GM12878 (cell line): ENCODE measurements at regions not wholly inside any gene's neighbourhood (a gene's known extent, or its start where the extent isn't known, plus 50 kb on each side); places are given as distances from the start of the nearest gene placed in this dataset.

ENCODE experiments used
- ATAC-seq: fragments of 200-7000 bp; cut with Tn5 transposase; 3 replicates; pipeline ENCODE4 v1.9.1; 2020; ENCODE audit warnings: mild to moderate bottlenecking, moderate library complexity
- BruUV-seq: library from RNA; stranded (reverse); fragments of 400-500 nt; replicated peaks from 2 replicates; lab custom pipeline; 2021; lab: Mats Ljungman, UMichigan
- CTCF ChIA-PET: fragments of 300-600 bp; sonication (Branson Sonifier 250); formaldehyde crosslinking; extraction: SDS; loops from one replicate; lab custom pipeline; 2021; ENCODE audit warnings: inconsistent platforms; lab: Yijun Ruan, JAX
- POLR2A ChIA-PET: fragments of 350-600 bp; formaldehyde crosslinking; extraction: SDS; loops from one replicate; lab custom pipeline; 2021; ENCODE audit warnings: inconsistent platforms; lab: Charles Lee
- RAD21 ChIA-PET: fragments of 300-600 bp; sonication (Branson Sonifier 250); formaldehyde crosslinking; loops from one replicate; lab custom pipeline; 2023; ENCODE audit warnings: antibody characterized with exemption; ENCODE audit not compliant: unreplicated experiment; lab: Charles Lee
- SMC1A ChIA-PET: fragments of 300-600 bp; sonication (Branson Sonifier 250); formaldehyde crosslinking; loops from one replicate; lab custom pipeline; 2023; ENCODE audit not compliant: unreplicated experiment, uncharacterized antibody; lab: Charles Lee
- DNase-seq: peaks from one replicate; pipeline ENCODE4 v3.0.0-alpha.2; 2011; ENCODE audit warnings: low read depth, low spot score
- FAIRE-seq: peaks from 3 replicates; lab custom pipeline; 2011; peaks lifted over from hg19 to GRCh38; lab: Jason Lieb, UNC
- H2AFZ ChIP-seq: 2 replicates; pipeline ENCODE4 v1.6.0; 2011; ENCODE audit warnings: low read depth, low read length, control low read depth; ENCODE audit not compliant: control insufficient read depth
- H3K27ac ChIP-seq: 2 replicates; pipeline ENCODE4 v1.5.1; 2011; ENCODE audit warnings: control low read depth; ENCODE audit not compliant: control insufficient read depth, insufficient read depth
- H3K27me3 ChIP-seq, 2 experiments: replicated peaks in 1 of 2; 2 replicates each; pipeline versions ENCODE4 v1.6.0 to v1.6.1; 2011; ENCODE audit warnings: low read length in 1 of 2; ENCODE audit not compliant: control insufficient read depth in 2 of 2, insufficient read depth in 2 of 2
- H3K36me3 ChIP-seq, 2 experiments: 2 replicates each; pipeline ENCODE4 v1.5.1; 2011; ENCODE audit warnings: low read length in 1 of 2; ENCODE audit not compliant: control insufficient read depth in 2 of 2, insufficient read depth in 2 of 2
- H3K4me1 ChIP-seq: 2 replicates; pipeline ENCODE4 v1.6.1; 2011; ENCODE audit warnings: mild to moderate bottlenecking, low read length, moderate library complexity, mixed read lengths; ENCODE audit not compliant: control insufficient read depth, insufficient read depth
- H3K4me2 ChIP-seq: 2 replicates; pipeline ENCODE4 v1.6.0; 2011; ENCODE audit warnings: control low read depth; ENCODE audit not compliant: control insufficient read depth, insufficient read depth
- H3K4me3 ChIP-seq: fragments of 200-600 bp; sonication (generic); 2 replicates; pipeline ENCODE4 v1.5.1; 2016
- H3K79me2 ChIP-seq: 2 replicates; pipeline ENCODE4 v1.6.0; 2011; ENCODE audit warnings: low read length; ENCODE audit not compliant: control insufficient read depth, insufficient read depth
- H3K9ac ChIP-seq: 2 replicates; pipeline ENCODE4 v1.8.0; 2011; ENCODE audit warnings: low read length, control low read depth, mixed read lengths; ENCODE audit not compliant: control insufficient read depth, insufficient read depth
- H3K9me3 ChIP-seq: replicated peaks from 3 replicates; pipeline ENCODE4 v1.5.1; 2011; ENCODE audit warnings: mild to moderate bottlenecking, low read length; ENCODE audit not compliant: control insufficient read depth, insufficient read depth
- H4K20me1 ChIP-seq: 2 replicates; pipeline ENCODE4 v1.6.0; 2011; ENCODE audit not compliant: control insufficient read depth, insufficient read depth
- GABPA ChIP-seq: IDR thresholded peaks from 2 replicates; pipeline ENCODE4 v1.6.1; 2014; ENCODE audit warnings: antibody characterized with exemption, low read depth, mild to moderate bottlenecking, inconsistent platforms
- HDAC2 ChIP-seq: fragments of 200-600 bp; sonication (generic); IDR thresholded peaks from 2 replicates; pipeline ENCODE4 v1.6.1; 2017
- NRF1 ChIP-seq: conservative IDR thresholded peaks from 2 replicates; pipeline ENCODE4 v1.6.1; 2011; ENCODE audit warnings: mild to moderate bottlenecking, low read depth, low read length, improper control_type of control experiment
- POLR2AphosphoS2 ChIP-seq: IDR thresholded peaks from 2 replicates; pipeline ENCODE4 v1.6.1; 2011; ENCODE audit warnings: low read depth, mild to moderate bottlenecking, low read length, improper control_type of control experiment, moderate library complexity
- WGBS: methylation state at CpG from one replicate; pipeline ENCODE4 v1.1.6; 2016; ENCODE audit warnings: low lambda C conversion rate; ENCODE audit not compliant: insufficient replicate concordance, insufficient coverage; ENCODE audit errors: missing lambda C conversion rate; 5-methylcytosine and 5-hydroxymethylcytosine counted together
- in situ Hi-C: fragments of 300-500 bp; cut with MboI; formaldehyde crosslinking; loops from 9 replicates; pipeline ENCODE4 v1.14.3; 2018; ENCODE audit warnings: mixed read lengths
- intact Hi-C: fragments of 100-400 bp; cut with micrococcal nuclease; formaldehyde crosslinking; loops from one replicate; pipeline ENCODE4 v1.14.2; 2022; ENCODE audit not compliant: unreplicated experiment

DNA sequence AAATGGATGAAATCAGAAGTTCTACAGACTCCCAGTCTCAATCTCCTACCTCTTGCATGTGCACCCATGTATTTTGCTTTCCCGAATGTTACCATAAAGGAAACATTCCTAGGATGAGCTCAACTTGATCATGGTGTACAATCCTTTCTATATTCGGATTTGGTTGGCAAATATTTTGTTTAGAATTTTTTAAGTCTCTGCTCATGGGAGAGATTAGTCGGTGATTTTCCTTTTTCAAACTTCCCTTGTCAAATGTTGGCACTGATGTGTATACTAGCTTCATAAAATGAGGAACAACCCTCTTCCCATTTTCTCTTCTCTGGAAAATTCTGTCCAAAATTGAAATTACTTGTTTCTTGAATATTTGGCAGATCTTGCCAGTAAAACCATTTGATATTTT lies 317.6 kb upstream of the RASGRP1 start:
- H3K27ac ChIP-seq, result no peak overlapping the region
- no peak for ATAC-seq
- no peak overlapping the region for H3K9ac ChIP-seq
- CTCF ChIA-PET, result no interaction called here
- no peaks in the 10 kb centered on the region for H3K4me1 ChIP-seq
- no peaks in the 10 kb centered on the region for H3K79me2 ChIP-seq
- no peaks in the 10 kb centered on the region for H3K9me3 ChIP-seq
- H3K36me3 ChIP-seq, result no peaks in the 10 kb centered on the region
- H4K20me1 ChIP-seq, result no peaks in the 10 kb centered on the region
- POLR2A ChIA-PET, result no interaction called here
- in situ Hi-C loops (no loop called here), intact Hi-C loops (no loop called here)
- H3K27me3 ChIP-seq, result no peaks in the 10 kb centered on the region
- RAD21 ChIA-PET, result no interaction called here
- no peak for DNase-seq
- no TSS peak for BruUV-seq
- no peak overlapping the region for H3K4me2 ChIP-seq
- TF ChIP-seq NRF1, result no peak
- no peak for TF ChIP-seq HDAC2
- no peak for TF ChIP-seq GABPA
- TF ChIP-seq, all 136 proteins: peak for 0
- no peak overlapping the region for H2AFZ ChIP-seq
- SMC1A ChIA-PET, result no interaction called here
- no peak for FAIRE-seq
- H3K4me3 ChIP-seq, result no peak overlapping the region
- 0% methylated on average over 3 of the region's 3 CpGs for WGBS

- ChIA-PET SMC1A (no interaction called here), POLR2A (no interaction called here), CTCF (no interaction called here), RAD21 (no interaction called here)
- Histone ChIP-seq H4K20me1 (no peaks in the 10 kb centered on the region), H3K79me2 (no peaks in the 10 kb centered on the region), H2AFZ (no peak overlapping the region), H3K9ac (no peak overlapping the region), H3K27ac (no peak overlapping the region), H3K4me2 (no peak overlapping the region), H3K4me1 (no peaks in the 10 kb centered on the region), H3K9me3 (no peaks in the 10 kb centered on the region), H3K36me3 (no peaks in the 10 kb centered on the region), H3K27me3 (no peaks in the 10 kb centered on the region), H3K4me3 (no peak overlapping the region)
- FAIRE-seq (no peak), DNase-seq (no peak), ATAC-seq (no peak)
- WGBS, result 0% methylated on average over 1 of the region's 1 CpG
- BruUV-seq, result no TSS peak
- in situ Hi-C loops, result no loop called here
- no peak for TF ChIP-seq POLR2AphosphoS2
- intact Hi-C loops, result no loop called here
These were observed 319.4 kb upstream of the RASGRP1 start for GRCh38 chr15:38883987-38884386.
